HG03025 (cell line): ENCODE measurements at regions not wholly inside any gene's neighbourhood (a gene's known extent, or its start where the extent isn't known, plus 50 kb on each side); places are given as distances from the start of the nearest gene placed in this dataset.

ENCODE experiments used
- ATAC-seq: cut with Tn5 transposase; IDR thresholded peaks from one replicate; pipeline ENCODE4 v1.9.1; 2021; ENCODE audit warnings: mild to moderate bottlenecking, moderate library complexity; ENCODE audit not compliant: unreplicated experiment, low FRiP score

DNA sequence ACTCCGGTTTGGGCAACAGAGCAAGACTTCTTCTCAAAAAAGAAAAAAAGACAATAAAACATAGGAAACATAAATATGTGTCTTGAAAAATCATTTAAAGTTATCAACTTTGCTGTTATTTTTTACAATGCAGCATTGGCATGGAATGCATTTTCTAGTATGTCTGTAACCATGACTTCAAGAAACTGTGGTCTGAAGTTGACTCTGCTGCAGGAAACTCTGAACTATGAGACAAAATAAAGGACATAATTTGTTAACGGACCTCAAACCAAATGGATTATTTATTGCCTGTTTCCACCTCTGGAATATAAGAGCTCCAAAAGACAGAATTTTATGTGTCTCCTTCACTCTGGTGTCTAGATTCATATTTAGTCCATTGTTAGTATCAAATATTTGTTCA, 79.1 kb downstream of the TRIB2 start:
- ATAC-seq: no peak

- ATAC-seq: no peak
These were observed 79.9 kb downstream of the TRIB2 start for GRCh38 chr2:12796657-12797056.

DNA sequence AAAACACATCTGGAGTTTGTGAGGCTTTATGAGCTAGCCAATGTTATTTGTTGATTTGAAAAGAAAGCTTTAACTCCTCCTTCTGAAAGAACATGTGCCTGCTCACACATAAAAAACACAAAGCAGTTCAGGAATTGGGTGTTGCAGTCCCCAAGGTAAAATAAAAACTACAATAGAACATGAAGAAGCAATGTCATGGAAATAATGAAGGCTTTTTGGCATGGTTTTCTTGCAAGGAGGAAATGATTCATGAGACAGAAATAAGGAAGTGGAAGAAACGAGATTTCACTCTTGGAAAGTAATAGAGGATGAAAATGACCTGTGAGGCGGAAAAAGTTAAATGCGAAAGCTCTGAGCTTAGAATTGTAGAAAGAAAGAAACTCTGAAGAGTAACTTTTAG, 81.1 kb downstream of the TRIB2 start:
- no peak for ATAC-seq

DNA sequence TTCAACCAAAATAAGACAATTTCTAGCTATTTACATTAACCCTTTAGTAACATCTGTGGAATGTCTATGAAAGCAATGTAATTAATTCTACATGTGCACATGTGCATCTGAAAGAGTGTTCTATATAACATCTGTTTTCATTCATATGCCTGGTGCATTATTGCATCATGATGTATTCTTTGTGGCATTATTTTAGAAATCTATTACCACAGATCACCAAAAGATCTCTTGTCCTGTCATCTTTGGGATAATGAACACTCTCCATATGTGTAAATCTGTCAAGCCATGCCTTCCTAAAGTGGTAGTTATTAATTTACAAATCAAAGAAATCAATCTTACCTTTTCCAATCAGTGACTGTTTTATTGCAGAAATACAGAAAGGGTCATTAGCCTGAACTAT, 86.9 kb downstream of the TRIB2 start:
- ATAC-seq: no peak

GRCh38 chr2:12804091-12804856, 87.5 kb downstream of the TRIB2 start:
- ATAC-seq: no peak

GRCh38 chr2:12805033-12805432, 88.3 kb downstream of the TRIB2 start:
- ATAC-seq: no peak

- ATAC-seq: no peak
These were observed 90.0 kb downstream of the TRIB2 start for GRCh38 chr2:12806549-12807242.

GRCh38 chr2:12807907-12808810, 91.4 kb downstream of the TRIB2 start:
- no peak for ATAC-seq

GRCh38 chr2:12809526-12809925, 92.8 kb downstream of the TRIB2 start:
- no peak for ATAC-seq

DNA sequence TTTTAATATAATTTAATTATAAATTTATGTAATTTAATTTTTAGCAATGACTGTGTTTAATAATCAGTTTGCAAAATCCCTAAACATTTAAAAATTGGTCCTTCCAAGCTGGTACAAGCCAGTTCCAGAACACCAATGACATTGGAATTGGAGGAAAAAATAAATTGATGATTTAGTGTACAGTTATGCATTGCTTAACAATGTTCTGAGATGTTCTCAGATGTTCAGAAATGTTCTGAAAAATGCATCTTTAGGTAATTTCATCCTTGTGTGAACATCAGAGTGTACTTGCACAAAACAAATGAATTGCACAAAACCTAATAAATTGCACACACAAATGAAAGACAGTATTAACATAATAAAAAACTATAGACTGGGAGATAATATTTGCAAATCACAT, 95.2 kb downstream of the TRIB2 start:
- ATAC-seq: no peak

DNA sequence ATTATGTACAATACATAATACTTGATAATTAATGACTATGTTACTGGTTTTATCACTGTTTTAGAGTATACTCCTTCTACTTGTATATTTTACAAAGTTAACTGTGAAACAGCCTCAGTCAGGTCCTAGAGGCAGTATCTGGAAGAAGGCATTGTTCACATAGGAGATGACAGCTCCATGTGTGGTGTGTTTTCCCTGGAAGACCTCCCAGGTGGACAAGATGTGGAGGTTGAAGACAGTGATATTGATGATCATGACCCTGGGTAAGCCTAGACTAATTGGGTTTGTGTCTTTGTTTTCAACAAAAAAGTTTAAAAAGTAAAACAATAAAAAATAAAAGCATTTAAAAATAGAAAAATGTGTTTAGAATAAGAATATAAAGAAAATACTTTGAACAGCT, 96.4 kb downstream of the TRIB2 start:
- ATAC-seq: no peak

DNA sequence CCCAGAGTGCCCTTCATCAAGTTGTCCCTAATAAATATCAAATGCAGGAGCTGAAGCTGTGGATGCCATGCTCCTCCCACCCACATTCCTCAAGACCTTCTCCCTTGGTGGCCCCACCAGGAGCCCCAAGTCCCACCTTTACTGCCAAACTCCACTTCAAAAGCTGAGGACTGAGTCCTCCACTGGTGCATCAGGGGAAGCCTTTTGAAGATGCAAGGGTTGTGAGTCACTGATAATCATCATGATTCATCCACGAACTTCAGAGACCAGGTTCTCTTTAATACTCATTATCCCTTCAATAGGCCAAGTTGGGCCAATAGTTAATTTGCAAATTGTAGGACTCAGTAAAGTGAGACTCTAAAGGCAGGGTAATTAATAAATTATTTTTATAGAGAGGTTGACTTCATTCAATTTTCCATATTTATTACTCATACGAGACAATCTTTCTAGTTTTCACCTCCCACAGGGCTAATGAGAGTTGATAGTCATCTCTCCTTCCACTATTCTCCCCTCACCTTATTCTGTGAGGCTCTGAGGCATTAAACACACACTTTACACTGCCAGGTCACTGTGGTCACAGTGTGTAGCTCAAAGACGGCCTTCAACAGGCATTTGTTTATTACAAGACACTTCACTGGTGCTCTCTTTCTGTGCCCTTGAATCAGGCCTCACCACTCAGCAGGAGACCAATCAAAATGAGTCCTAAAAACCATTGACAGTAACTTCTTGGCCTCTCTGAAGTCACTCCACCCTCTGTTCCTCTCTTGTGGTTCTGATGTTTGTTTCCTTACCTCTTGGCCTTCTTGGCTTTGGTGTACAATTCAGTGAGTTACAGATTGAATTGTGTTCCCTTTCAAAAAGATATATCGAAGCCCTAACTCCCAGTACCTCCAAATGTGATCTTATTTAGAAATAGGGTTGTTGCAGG, 99.9 kb downstream of the TRIB2 start:
- no peak for ATAC-seq

- no peak for ATAC-seq
These were observed 101.1 kb downstream of the TRIB2 start for GRCh38 chr2:12817870-12818269.

GRCh38 chr2:12818416-12819102, 101.8 kb downstream of the TRIB2 start:
- ATAC-seq: no peak

DNA sequence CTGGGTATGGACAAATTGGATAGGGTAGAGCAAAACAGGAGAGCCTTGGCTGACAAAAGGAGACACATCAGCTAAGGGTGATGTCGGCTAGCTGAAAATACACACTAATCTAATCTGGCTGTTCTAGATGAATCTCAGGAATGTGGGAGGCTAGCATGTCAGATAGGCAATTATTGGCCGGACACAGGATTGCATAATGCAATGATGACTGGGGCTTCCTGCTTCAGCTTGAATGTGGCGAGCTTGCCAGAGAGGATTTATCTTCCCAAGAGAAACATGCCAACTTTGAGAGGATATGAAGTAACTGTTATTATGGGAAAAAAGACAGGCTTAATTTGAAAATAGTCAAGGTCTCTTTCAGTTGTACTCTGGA, 102.4 kb downstream of the TRIB2 start:
- no peak for ATAC-seq

DNA sequence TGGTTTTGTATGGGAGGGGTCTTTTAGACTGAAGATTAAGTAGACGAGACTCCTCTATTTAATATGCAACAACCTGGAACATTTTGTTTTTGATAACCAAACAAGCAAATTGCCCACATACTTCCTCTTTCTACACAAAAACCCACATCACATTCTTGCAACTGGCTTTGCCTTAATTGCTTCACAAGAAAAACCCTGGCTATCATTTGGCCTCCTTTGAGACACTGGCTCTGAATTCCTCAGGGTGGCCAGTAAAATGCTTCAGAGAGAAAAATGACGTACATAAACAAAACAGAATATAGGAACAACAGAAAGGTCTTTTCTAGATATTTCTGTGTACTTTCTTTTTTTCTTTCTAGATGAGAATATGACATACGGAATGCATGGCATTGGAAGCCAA, 103.0 kb downstream of the TRIB2 start:
- ATAC-seq: no peak

DNA sequence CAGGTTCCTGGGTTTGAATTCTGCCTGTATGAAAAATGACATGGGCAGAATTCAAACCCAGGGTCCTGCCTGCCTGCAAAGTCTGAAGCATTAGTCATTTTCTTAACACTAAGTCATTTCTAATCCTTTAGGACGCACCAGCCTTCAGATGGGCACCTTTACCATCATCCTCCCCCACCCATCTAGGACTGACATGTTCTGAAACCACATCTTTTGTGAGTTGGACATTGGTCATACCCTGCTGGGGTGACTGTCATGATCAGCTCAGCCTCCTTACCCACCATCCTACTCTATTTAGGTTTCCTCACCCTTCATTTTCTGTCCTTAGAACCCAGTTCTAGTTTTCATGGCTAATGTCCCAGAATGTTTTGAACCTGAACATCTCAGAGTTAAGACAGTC, 104.9 kb downstream of the TRIB2 start:
- ATAC-seq: no peak

- no peak for ATAC-seq
These were observed 107.6 kb downstream of the TRIB2 start for GRCh38 chr2:12824351-12824777.

GRCh38 chr2:12824778-12825379, 108.1 kb downstream of the TRIB2 start:
- ATAC-seq: no peak
